Brain pericyte (primary cell): ENCODE measurements at regions not wholly inside any gene's neighbourhood (a gene's known extent, or its start where the extent isn't known, plus 50 kb on each side); places are given as distances from the start of the nearest gene placed in this dataset.
"Not testable (repeated sequence)": the region's sequence is repeated elsewhere in the genome, so short reads cannot be mapped to it uniquely, and the experiment has no call there.

Experiments used
- DNase-seq: peaks from one replicate; pipeline ENCODE4 v3.0.0-alpha.2; 2012; ENCODE audit warnings: low read depth, low spot score

- DNase-seq: no peak
These were observed 64.3 kb upstream of the DDHD1 start for GRCh38 chr14:53217316-53217994.

GRCh38 chr14:53216955-53217315, 63.8 kb upstream of the DDHD1 start:
- DNase-seq: not testable (repeated sequence)

- not testable (repeated sequence) for DNase-seq
These were observed 63.4 kb upstream of the DDHD1 start for GRCh38 chr14:53216478-53216877.

GRCh38 chr14:53215101-53215500, 62.0 kb upstream of the DDHD1 start:
- no peak for DNase-seq

GRCh38 chr14:53214384-53214783, 61.3 kb upstream of the DDHD1 start:
- no peak for DNase-seq

- no peak for DNase-seq
These were observed 60.6 kb upstream of the DDHD1 start for GRCh38 chr14:53213761-53214160.

- DNase-seq: no peak
These were observed 56.2 kb upstream of the DDHD1 start for GRCh38 chr14:53209370-53209769.
